ENCODE measurements at regions not wholly inside any gene's neighbourhood (a gene's known extent, or its start where the extent isn't known, plus 50 kb on each side); places are given as distances from the start of the nearest gene placed in this dataset.

GRCh38 chr13:42400188-42400833, 128.4 kb downstream of the AKAP11 start:
- no peak overlapping the region for H3K27ac ChIP-seq (ENCODE audit: control insufficient read depth, insufficient read depth, low read length)
- H3K9ac ChIP-seq (ENCODE audit: control insufficient read depth, extremely low read depth, insufficient read depth, low read length), result no peak overlapping the region
- H2AFZ ChIP-seq (ENCODE audit: control insufficient read depth, low read length), result no peak overlapping the region
- no peak for FAIRE-seq
- H3K4me3 ChIP-seq (ENCODE audit: control insufficient read depth in 2 of 3, extremely low read depth in 1 of 3, insufficient read depth in 2 of 3, low read depth in 1 of 3, low read length in 3 of 3), result no peak overlapping the region
- no peak for TF ChIP-seq EZH2 (IDR thresholded peaks at IDR 0.05; ENCODE audit: low read length)
- no peak for TF ChIP-seq CTCF (optimal IDR thresholded peaks at IDR 0.05 in 1 of 3, IDR thresholded peaks at IDR 0.05 in 1 of 3, conservative IDR thresholded peaks at IDR 0.05 in 1 of 3; ENCODE audit: extremely low read depth in 1 of 3, insufficient read depth in 2 of 3, low read length in 3 of 3)
- H3K9me1 ChIP-seq (ENCODE audit: control insufficient read depth, extremely low read depth, insufficient read depth, low read length), result no peaks in the 10 kb centered on the region
- H3K9me3 ChIP-seq (ENCODE audit: control insufficient read depth, low read depth, low read length), result no peaks in the 10 kb centered on the region
- no peak overlapping the region for H3K4me2 ChIP-seq (ENCODE audit: control insufficient read depth, extremely low read depth, insufficient read depth, low read depth, low read length)
- dilution Hi-C loops (cut with MboI; ENCODE audit: extremely low pct_ligation_motif_present, low sequenced_read_pairs), result no loop called here
- peaks cover 4% of the 10 kb centered on the region for H3K27me3 ChIP-seq (ENCODE audit: control insufficient read depth, extremely low read depth, insufficient read depth, low read length)
- no peaks in the 10 kb centered on the region for H3K79me2 ChIP-seq (ENCODE audit: control insufficient read depth, insufficient read depth, low read length)
- peaks cover under 1% of the 10 kb centered on the region for H3K4me1 ChIP-seq (ENCODE audit: control insufficient read depth, extremely low read depth, insufficient read depth, low read length)
- no peak for DNase-seq (ENCODE audit: low read depth, low spot score)
- H4K20me1 ChIP-seq (ENCODE audit: control insufficient read depth, extremely low read depth, insufficient read depth, low read length), result no peaks in the 10 kb centered on the region
- H3K36me3 ChIP-seq (ENCODE audit: control insufficient read depth in 2 of 2, extremely low read depth in 1 of 2, insufficient read depth in 2 of 2, low read length in 2 of 2), result no peaks in the 10 kb centered on the region

DNA sequence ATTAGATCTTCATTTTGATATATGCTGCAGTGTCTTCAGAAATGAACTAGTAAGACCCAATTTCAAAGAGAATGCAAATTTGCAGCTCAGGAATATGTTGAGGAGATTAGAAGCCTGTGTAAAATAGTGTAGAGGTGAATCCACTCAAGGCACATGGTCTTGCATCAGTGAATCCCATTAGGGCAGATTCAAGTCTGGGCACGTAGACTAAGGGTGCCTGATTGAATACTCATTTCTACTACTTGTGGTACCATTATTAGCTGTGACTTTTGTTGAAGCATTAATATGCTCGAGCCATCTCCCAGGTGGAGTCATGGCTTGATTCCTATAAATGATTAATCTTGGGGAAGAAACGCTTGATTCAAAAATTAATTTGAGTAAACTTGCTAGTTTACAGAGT, 129.4 kb downstream of the AKAP11 start:
- H3K4me3 ChIP-seq (ENCODE audit: control insufficient read depth in 2 of 3, extremely low read depth in 1 of 3, insufficient read depth in 2 of 3, low read depth in 1 of 3, low read length in 3 of 3), result no peak overlapping the region
- dilution Hi-C loops (cut with MboI; ENCODE audit: extremely low pct_ligation_motif_present, low sequenced_read_pairs), result no loop called here
- H3K4me2 ChIP-seq (ENCODE audit: control insufficient read depth, extremely low read depth, insufficient read depth, low read depth, low read length), result no peak overlapping the region
- no peak overlapping the region for H3K9ac ChIP-seq (ENCODE audit: control insufficient read depth, extremely low read depth, insufficient read depth, low read length)
- no peaks in the 10 kb centered on the region for H3K9me3 ChIP-seq (ENCODE audit: control insufficient read depth, low read depth, low read length)
- H3K9me1 ChIP-seq (ENCODE audit: control insufficient read depth, extremely low read depth, insufficient read depth, low read length), result no peaks in the 10 kb centered on the region
- no peaks in the 10 kb centered on the region for H3K79me2 ChIP-seq (ENCODE audit: control insufficient read depth, insufficient read depth, low read length)
- peaks cover 11% of the 10 kb centered on the region for H3K4me1 ChIP-seq (ENCODE audit: control insufficient read depth, extremely low read depth, insufficient read depth, low read length)
- FAIRE-seq (no peak), DNase-seq (ENCODE audit: low read depth, low spot score) (no peak)
- no peaks in the 10 kb centered on the region for H4K20me1 ChIP-seq (ENCODE audit: control insufficient read depth, extremely low read depth, insufficient read depth, low read length)
- H2AFZ ChIP-seq (ENCODE audit: control insufficient read depth, low read length), result no peak overlapping the region
- H3K36me3 ChIP-seq (ENCODE audit: control insufficient read depth in 2 of 2, extremely low read depth in 1 of 2, insufficient read depth in 2 of 2, low read length in 2 of 2), result no peaks in the 10 kb centered on the region
- H3K27ac ChIP-seq (ENCODE audit: control insufficient read depth, insufficient read depth, low read length), result no peak overlapping the region
- TF ChIP-seq EZH2 (IDR thresholded peaks at IDR 0.05; ENCODE audit: low read length) (no peak), CTCF (optimal IDR thresholded peaks at IDR 0.05 in 1 of 3, IDR thresholded peaks at IDR 0.05 in 1 of 3, conservative IDR thresholded peaks at IDR 0.05 in 1 of 3; ENCODE audit: extremely low read depth in 1 of 3, insufficient read depth in 2 of 3, low read length in 3 of 3) (no peak)
- H3K27me3 ChIP-seq (ENCODE audit: control insufficient read depth, extremely low read depth, insufficient read depth, low read length), result peaks cover 4% of the 10 kb centered on the region

All from keratinocyte (primary cell).